ENCODE measurements at regions not wholly inside any gene's neighbourhood (a gene's known extent, or its start where the extent isn't known, plus 50 kb on each side); places are given as distances from the start of the nearest gene placed in this dataset.

GRCh38 chr9:79028101-79028500 lies 543.7 kb upstream of the TLE4 start:
- Histone ChIP-seq H3K36me3 (ENCODE audit: control insufficient read depth, insufficient read depth, low read length) (no peaks in the 10 kb centered on the region), H3K4me3 (ENCODE audit: low read length) (no peak overlapping the region), H3K9me3 (replicated peaks; ENCODE audit: control insufficient read depth, low read depth, low read length) (no peaks in the 10 kb centered on the region), H3K4me1 (ENCODE audit: control insufficient read depth, insufficient read depth, low read length) (no peaks in the 10 kb centered on the region), H3K27ac (ENCODE audit: low read length) (no peak overlapping the region), H3K27me3 (ENCODE audit: control insufficient read depth, insufficient read depth, low read length) (no peaks in the 10 kb centered on the region)
- WGBS (ENCODE audit: insufficient coverage), result no CpG with 5 or more reads among the region's 3 CpGs
- DNase-seq, result no peak

- no peaks in the 10 kb centered on the region for H3K36me3 ChIP-seq (ENCODE audit: control insufficient read depth, insufficient read depth, low read length)
- H3K27me3 ChIP-seq (ENCODE audit: control insufficient read depth, insufficient read depth, low read length), result no peaks in the 10 kb centered on the region
- H3K4me1 ChIP-seq (ENCODE audit: control insufficient read depth, insufficient read depth, low read length), result no peaks in the 10 kb centered on the region
- H3K9me3 ChIP-seq (replicated peaks; ENCODE audit: control insufficient read depth, low read depth, low read length), result no peaks in the 10 kb centered on the region
- H3K4me3 ChIP-seq (ENCODE audit: low read length), result no peak overlapping the region
- no peak for DNase-seq
- no CpG with 5 or more reads among the region's 4 CpGs for WGBS (ENCODE audit: insufficient coverage)
- no peak overlapping the region for H3K27ac ChIP-seq (ENCODE audit: low read length)
Observed at GRCh38 chr9:79034583-79034982, 537.2 kb upstream of the TLE4 start.

- Histone ChIP-seq H3K9me3 (replicated peaks; ENCODE audit: control insufficient read depth, low read depth, low read length) (no peaks in the 10 kb centered on the region), H3K27ac (ENCODE audit: low read length) (no peak overlapping the region), H3K27me3 (ENCODE audit: control insufficient read depth, insufficient read depth, low read length) (no peaks in the 10 kb centered on the region), H3K36me3 (ENCODE audit: control insufficient read depth, insufficient read depth, low read length) (no peaks in the 10 kb centered on the region), H3K4me1 (ENCODE audit: control insufficient read depth, insufficient read depth, low read length) (no peaks in the 10 kb centered on the region), H3K4me3 (ENCODE audit: low read length) (no peak overlapping the region)
- 95% methylated on average over 19 of the region's 19 CpGs for WGBS (ENCODE audit: insufficient coverage)
- DNase-seq, result no peak
Observed at GRCh38 chr9:79037338-79037737, 534.4 kb upstream of the TLE4 start.

GRCh38 chr9:79040671-79041070 lies 531.1 kb upstream of the TLE4 start:
- Histone ChIP-seq H3K4me1 (ENCODE audit: control insufficient read depth, insufficient read depth, low read length) (peaks cover 2% of the 10 kb centered on the region), H3K27me3 (ENCODE audit: control insufficient read depth, insufficient read depth, low read length) (no peaks in the 10 kb centered on the region), H3K4me3 (ENCODE audit: low read length) (no peak overlapping the region), H3K9me3 (replicated peaks; ENCODE audit: control insufficient read depth, low read depth, low read length) (no peaks in the 10 kb centered on the region), H3K27ac (ENCODE audit: low read length) (no peak overlapping the region), H3K36me3 (ENCODE audit: control insufficient read depth, insufficient read depth, low read length) (no peaks in the 10 kb centered on the region)
- no peak for DNase-seq
- no CpG with 5 or more reads among the region's 2 CpGs for WGBS (ENCODE audit: insufficient coverage)

GRCh38 chr9:79041266-79041665 lies 530.5 kb upstream of the TLE4 start:
- DNase-seq, result no peak
- Histone ChIP-seq H3K4me1 (ENCODE audit: control insufficient read depth, insufficient read depth, low read length) (peaks cover 2% of the 10 kb centered on the region), H3K36me3 (ENCODE audit: control insufficient read depth, insufficient read depth, low read length) (no peaks in the 10 kb centered on the region), H3K9me3 (replicated peaks; ENCODE audit: control insufficient read depth, low read depth, low read length) (no peaks in the 10 kb centered on the region), H3K27me3 (ENCODE audit: control insufficient read depth, insufficient read depth, low read length) (no peaks in the 10 kb centered on the region), H3K27ac (ENCODE audit: low read length) (no peak overlapping the region), H3K4me3 (ENCODE audit: low read length) (no peak overlapping the region)
- no CpG with 5 or more reads among the region's 1 CpG for WGBS (ENCODE audit: insufficient coverage)

GRCh38 chr9:79043916-79044315 lies 527.8 kb upstream of the TLE4 start:
- Histone ChIP-seq H3K4me1 (ENCODE audit: control insufficient read depth, insufficient read depth, low read length) (peaks cover 2% of the 10 kb centered on the region), H3K9me3 (replicated peaks; ENCODE audit: control insufficient read depth, low read depth, low read length) (no peaks in the 10 kb centered on the region), H3K4me3 (ENCODE audit: low read length) (no peak overlapping the region), H3K27ac (ENCODE audit: low read length) (no peak overlapping the region), H3K36me3 (ENCODE audit: control insufficient read depth, insufficient read depth, low read length) (no peaks in the 10 kb centered on the region), H3K27me3 (ENCODE audit: control insufficient read depth, insufficient read depth, low read length) (no peaks in the 10 kb centered on the region)
- 70% methylated on average over 2 of the region's 7 CpGs for WGBS (ENCODE audit: insufficient coverage)
- DNase-seq, result peak; percentile 51

GRCh38 chr9:79046401-79046800 lies 525.4 kb upstream of the TLE4 start:
- no peak overlapping the region for H3K4me3 ChIP-seq (ENCODE audit: low read length)
- H3K27me3 ChIP-seq (ENCODE audit: control insufficient read depth, insufficient read depth, low read length), result no peaks in the 10 kb centered on the region
- DNase-seq, result no peak
- H3K4me1 ChIP-seq (ENCODE audit: control insufficient read depth, insufficient read depth, low read length), result peaks cover 2% of the 10 kb centered on the region
- no peaks in the 10 kb centered on the region for H3K9me3 ChIP-seq (replicated peaks; ENCODE audit: control insufficient read depth, low read depth, low read length)
- H3K27ac ChIP-seq (ENCODE audit: low read length), result no peak overlapping the region
- WGBS (ENCODE audit: insufficient coverage), result no CpG with 5 or more reads among the region's 2 CpGs
- no peaks in the 10 kb centered on the region for H3K36me3 ChIP-seq (ENCODE audit: control insufficient read depth, insufficient read depth, low read length)

GRCh38 chr9:79049371-79049770 lies 522.4 kb upstream of the TLE4 start:
- H3K9me3 ChIP-seq (replicated peaks; ENCODE audit: control insufficient read depth, low read depth, low read length), result no peaks in the 10 kb centered on the region
- 95% methylated on average over 3 of the region's 5 CpGs for WGBS (ENCODE audit: insufficient coverage)
- no peaks in the 10 kb centered on the region for H3K36me3 ChIP-seq (ENCODE audit: control insufficient read depth, insufficient read depth, low read length)
- H3K4me3 ChIP-seq (ENCODE audit: low read length), result no peak overlapping the region
- no peaks in the 10 kb centered on the region for H3K27me3 ChIP-seq (ENCODE audit: control insufficient read depth, insufficient read depth, low read length)
- no peak overlapping the region for H3K27ac ChIP-seq (ENCODE audit: low read length)
- no peak for DNase-seq
- peaks cover 2% of the 10 kb centered on the region for H3K4me1 ChIP-seq (ENCODE audit: control insufficient read depth, insufficient read depth, low read length)

GRCh38 chr9:79053598-79053997 lies 518.2 kb upstream of the TLE4 start:
- no peaks in the 10 kb centered on the region for H3K36me3 ChIP-seq (ENCODE audit: control insufficient read depth, insufficient read depth, low read length)
- no CpG with 5 or more reads among the region's 3 CpGs for WGBS (ENCODE audit: insufficient coverage)
- DNase-seq, result no peak
- H3K4me3 ChIP-seq (ENCODE audit: low read length), result no peak overlapping the region
- H3K4me1 ChIP-seq (ENCODE audit: control insufficient read depth, insufficient read depth, low read length), result no peaks in the 10 kb centered on the region
- no peaks in the 10 kb centered on the region for H3K9me3 ChIP-seq (replicated peaks; ENCODE audit: control insufficient read depth, low read depth, low read length)
- H3K27ac ChIP-seq (ENCODE audit: low read length), result no peak overlapping the region
- no peaks in the 10 kb centered on the region for H3K27me3 ChIP-seq (ENCODE audit: control insufficient read depth, insufficient read depth, low read length)

GRCh38 chr9:79054500-79054899 lies 517.3 kb upstream of the TLE4 start:
- Histone ChIP-seq H3K9me3 (replicated peaks; ENCODE audit: control insufficient read depth, low read depth, low read length) (no peaks in the 10 kb centered on the region), H3K4me3 (ENCODE audit: low read length) (no peak overlapping the region), H3K36me3 (ENCODE audit: control insufficient read depth, insufficient read depth, low read length) (no peaks in the 10 kb centered on the region), H3K27ac (ENCODE audit: low read length) (no peak overlapping the region), H3K27me3 (ENCODE audit: control insufficient read depth, insufficient read depth, low read length) (no peaks in the 10 kb centered on the region), H3K4me1 (ENCODE audit: control insufficient read depth, insufficient read depth, low read length) (no peaks in the 10 kb centered on the region)
- 92% methylated on average over 5 of the region's 6 CpGs for WGBS (ENCODE audit: insufficient coverage)
- DNase-seq, result no peak

- WGBS (ENCODE audit: insufficient coverage), result 63% methylated on average over 1 of the region's 5 CpGs
- H3K27ac ChIP-seq (ENCODE audit: low read length), result no peak overlapping the region
- no peaks in the 10 kb centered on the region for H3K27me3 ChIP-seq (ENCODE audit: control insufficient read depth, insufficient read depth, low read length)
- no peaks in the 10 kb centered on the region for H3K9me3 ChIP-seq (replicated peaks; ENCODE audit: control insufficient read depth, low read depth, low read length)
- no peak overlapping the region for H3K4me3 ChIP-seq (ENCODE audit: low read length)
- H3K36me3 ChIP-seq (ENCODE audit: control insufficient read depth, insufficient read depth, low read length), result no peaks in the 10 kb centered on the region
- no peak for DNase-seq
- no peaks in the 10 kb centered on the region for H3K4me1 ChIP-seq (ENCODE audit: control insufficient read depth, insufficient read depth, low read length)
Observed at GRCh38 chr9:79056041-79056440, 515.7 kb upstream of the TLE4 start.

Data from muscle of leg (tissue), 3 donors.